ENCODE measurements at regions not wholly inside any gene's neighbourhood (a gene's known extent, or its start where the extent isn't known, plus 50 kb on each side); places are given as distances from the start of the nearest gene placed in this dataset.

GRCh38 chr19:31817971-31818797, 468.9 kb upstream of the TSHZ3 start:
- Histone ChIP-seq H3K36me3 (ENCODE audit: control insufficient read depth in 4 of 4, insufficient read depth in 3 of 4, low read depth in 1 of 4, low read length in 3 of 4) (no peaks in the 10 kb centered on the region), H3K4me3 (ENCODE audit: low read depth in 1 of 3, low read length in 3 of 3) (no peak overlapping the region), H3K27me3 (ENCODE audit: control insufficient read depth in 4 of 4, insufficient read depth in 4 of 4, low read length in 3 of 4) (no peaks in the 10 kb centered on the region), H3K27ac (ENCODE audit: low read depth in 1 of 2, low read length in 2 of 2) (no peak overlapping the region), H3K9ac (ENCODE audit: low read depth in 1 of 2, low read length in 2 of 2) (no peak overlapping the region), H3K4me1 (ENCODE audit: control insufficient read depth in 4 of 4, insufficient read depth in 4 of 4, low read length in 3 of 4) (no peaks in the 10 kb centered on the region), H3K9me3 (ENCODE audit: control insufficient read depth in 4 of 4, low read length in 3 of 4) (peaks cover 0 to 3% (median 0%) of the 10 kb centered on the region in 4 donors)
- no peak for DNase-seq (ENCODE audit: low spot score)
- TF ChIP-seq FOXA1 (IDR thresholded peaks at IDR 0.05) (no peak), TAF1 (conservative IDR thresholded peaks at IDR 0.05) (no peak), CTCF (IDR thresholded peaks at IDR 0.05; ENCODE audit: low read depth, low read length, missing input control) (no peak), YY1 (IDR thresholded peaks at IDR 0.05) (no peak), MAX (IDR thresholded peaks at IDR 0.05) (no peak), ATF3 (IDR thresholded peaks at IDR 0.05) (no peak), SP1 (IDR thresholded peaks at IDR 0.05) (no peak)
- 82% methylated on average over 6 of the region's 6 CpGs for WGBS

- Histone ChIP-seq H3K27ac (ENCODE audit: low read depth in 1 of 2, low read length in 2 of 2) (no peak overlapping the region), H3K9me3 (ENCODE audit: control insufficient read depth in 4 of 4, low read length in 3 of 4) (peaks cover 0 to 3% (median 0%) of the 10 kb centered on the region in 4 donors)
Measured at GRCh38 chr19:31818798-31819105, 469.5 kb upstream of the TSHZ3 start.

GRCh38 chr19:31819837-31820236, 470.6 kb upstream of the TSHZ3 start:
- Histone ChIP-seq H3K27me3 (ENCODE audit: control insufficient read depth in 4 of 4, insufficient read depth in 4 of 4, low read length in 3 of 4) (no peaks in the 10 kb centered on the region), H3K9me3 (ENCODE audit: control insufficient read depth in 4 of 4, low read length in 3 of 4) (peaks cover 0 to 3% (median 0%) of the 10 kb centered on the region in 4 donors), H3K36me3 (ENCODE audit: control insufficient read depth in 4 of 4, insufficient read depth in 3 of 4, low read depth in 1 of 4, low read length in 3 of 4) (no peaks in the 10 kb centered on the region), H3K27ac (ENCODE audit: low read depth in 1 of 2, low read length in 2 of 2) (no peak overlapping the region), H3K4me1 (ENCODE audit: control insufficient read depth in 4 of 4, insufficient read depth in 4 of 4, low read length in 3 of 4) (no peaks in the 10 kb centered on the region), H3K9ac (ENCODE audit: low read depth in 1 of 2, low read length in 2 of 2) (no peak overlapping the region), H3K4me3 (ENCODE audit: low read depth in 1 of 3, low read length in 3 of 3) (no peak overlapping the region)
- peak; percentile 1 for DNase-seq (ENCODE audit: low spot score)
- no peak for TF ChIP-seq CTCF (IDR thresholded peaks at IDR 0.05; ENCODE audit: low read depth, low read length, missing input control)
- no peak for TF ChIP-seq JUND (IDR thresholded peaks at IDR 0.05)
- no peak for TF ChIP-seq NR2F2 (IDR thresholded peaks at IDR 0.05)
- no peak for TF ChIP-seq ATF3 (IDR thresholded peaks at IDR 0.05)
- no peak for TF ChIP-seq HNF4G (IDR thresholded peaks at IDR 0.05)
- no peak for TF ChIP-seq GABPA (IDR thresholded peaks at IDR 0.05 in 1 of 2, conservative IDR thresholded peaks at IDR 0.05 in 1 of 2)
- no peak for TF ChIP-seq YY1 (IDR thresholded peaks at IDR 0.05)
- TF ChIP-seq REST (IDR thresholded peaks at IDR 0.05): no peak
- TF ChIP-seq HNF4A (conservative IDR thresholded peaks at IDR 0.05): no peak
- TF ChIP-seq FOXA1 (IDR thresholded peaks at IDR 0.05): no peak
- no peak for TF ChIP-seq ZBTB33 (IDR thresholded peaks at IDR 0.05)
- no peak for TF ChIP-seq TAF1 (conservative IDR thresholded peaks at IDR 0.05)
- TF ChIP-seq EGR1 (IDR thresholded peaks at IDR 0.05; ENCODE audit: low read depth in 2 of 2): no peak
- TF ChIP-seq RXRA (IDR thresholded peaks at IDR 0.05): no peak

More at GRCh38 chr19:31818798-31819105, 469.5 kb upstream of the TSHZ3 start:
- TF ChIP-seq EGR1 (IDR thresholded peaks at IDR 0.05; ENCODE audit: low read depth in 2 of 2): no peak
- Histone ChIP-seq H3K36me3 (ENCODE audit: control insufficient read depth in 4 of 4, insufficient read depth in 3 of 4, low read depth in 1 of 4, low read length in 3 of 4) (no peaks in the 10 kb centered on the region), H3K27me3 (ENCODE audit: control insufficient read depth in 4 of 4, insufficient read depth in 4 of 4, low read length in 3 of 4) (no peaks in the 10 kb centered on the region), H3K4me3 (ENCODE audit: low read depth in 1 of 3, low read length in 3 of 3) (no peak overlapping the region), H3K4me1 (ENCODE audit: control insufficient read depth in 4 of 4, insufficient read depth in 4 of 4, low read length in 3 of 4) (no peaks in the 10 kb centered on the region), H3K9ac (ENCODE audit: low read depth in 1 of 2, low read length in 2 of 2) (no peak overlapping the region)
- WGBS: 18% methylated on average over 2 of the region's 2 CpGs
- DNase-seq (ENCODE audit: low spot score): no peak
